Coronary artery (tissue), 2 donors: ENCODE measurements at regions not wholly inside any gene's neighbourhood (a gene's known extent, or its start where the extent isn't known, plus 50 kb on each side); places are given as distances from the start of the nearest gene placed in this dataset.

Experiments
- DNase-seq: peaks from one replicate; pipeline ENCODE4 v3.0.0-alpha.2; 2017; ENCODE audit warnings: low spot score
- H3K27ac ChIP-seq, 2 donors: fragments of 200-600 bp; sonication (generic); one replicate each; pipeline ENCODE4 v1.5.1; 2016 to 2019
- H3K4me3 ChIP-seq: fragments of 200-600 bp; sonication (generic); 2 replicates; pipeline ENCODE4 v1.5.1; 2016; ENCODE audit warnings: mild to moderate bottlenecking, moderate library complexity
- CTCF ChIP-seq: fragments of 200-600 bp; sonication (generic); IDR thresholded peaks from one replicate; pipeline ENCODE4 v1.5.1; 2019; ENCODE audit warnings: antibody characterized with exemption

GRCh38 chr15:98154863-98155262 lies 194.4 kb downstream of the ARRDC4 start:
- no peak for DNase-seq
- TF ChIP-seq CTCF = no peak
- H3K4me3 ChIP-seq = no peak overlapping the region
- no peak overlapping the region for H3K27ac ChIP-seq

- TF ChIP-seq CTCF = no peak
- H3K27ac ChIP-seq = no peak overlapping the region
- no peak for DNase-seq
- no peak overlapping the region for H3K4me3 ChIP-seq
Measured at GRCh38 chr15:98155356-98155755, 194.9 kb downstream of the ARRDC4 start.

- no peak for DNase-seq
- TF ChIP-seq CTCF = no peak
- no peak overlapping the region for H3K4me3 ChIP-seq
- no peak overlapping the region for H3K27ac ChIP-seq
Measured at GRCh38 chr15:98160236-98160635, 199.7 kb downstream of the ARRDC4 start.

- no peak for TF ChIP-seq CTCF
- Histone ChIP-seq H3K27ac (no peak overlapping the region), H3K4me3 (no peak overlapping the region)
- DNase-seq = no peak
Measured at GRCh38 chr15:98163319-98164045, 203.0 kb downstream of the ARRDC4 start.

- no peak overlapping the region for H3K27ac ChIP-seq
- no peak overlapping the region for H3K4me3 ChIP-seq
- TF ChIP-seq CTCF = no peak
- no peak for DNase-seq
Measured at GRCh38 chr15:98164571-98164970, 204.1 kb downstream of the ARRDC4 start.

- H3K27ac ChIP-seq = no peak overlapping the region
- no peak for TF ChIP-seq CTCF
- DNase-seq = no peak
- no peak overlapping the region for H3K4me3 ChIP-seq
Measured at GRCh38 chr15:98164986-98165385, 204.5 kb downstream of the ARRDC4 start.

GRCh38 chr15:98167722-98168268 lies 207.3 kb downstream of the ARRDC4 start:
- no peak for TF ChIP-seq CTCF
- H3K4me3 ChIP-seq = no peak overlapping the region
- DNase-seq = no peak
- H3K27ac ChIP-seq = no peak overlapping the region
